GM23338 (cell line): ENCODE measurements at regions not wholly inside any gene's neighbourhood (a gene's known extent, or its start where the extent isn't known, plus 50 kb on each side); places are given as distances from the start of the nearest gene placed in this dataset.

Experiments used
- CTCF ChIP-seq, 2 experiments: fragments of 200-600 bp in 1 of 2; sonication (generic) in 1 of 2; conservative IDR thresholded peaks; 2 replicates each; pipeline versions ENCODE4 v1.5.1 to v1.6.1; 2016 to 2017; ENCODE audit warnings: antibody characterized with exemption in 2 of 2, low read depth in 2 of 2, mild to moderate bottlenecking in 2 of 2, moderate library complexity in 1 of 2
- EZH2 ChIP-seq: fragments of 200-600 bp; sonication (generic); IDR thresholded peaks from one replicate; pipeline ENCODE4 v1.8.0; 2017; ENCODE audit warnings: antibody characterized with exemption, mild to moderate bottlenecking, low read depth; ENCODE audit not compliant: unreplicated experiment
- EZH2phosphoT487 ChIP-seq: fragments of 200-600 bp; sonication (generic); IDR thresholded peaks from one replicate; pipeline ENCODE4 v1.8.1; 2018; ENCODE audit warnings: antibody characterized with exemption; ENCODE audit not compliant: unreplicated experiment

GRCh38 chr15:96585484-96586386 lies 255.2 kb downstream of the NR2F2 start:
- TF ChIP-seq EZH2phosphoT487, result no peak
- TF ChIP-seq CTCF (conservative IDR thresholded peaks at IDR 0.05; ENCODE audit: low read depth in 2 of 2), result peak; percentile 53 to 69
- TF ChIP-seq EZH2, result no peak
